NT2/D1 (cell line): ENCODE measurements at regions not wholly inside any gene's neighbourhood (a gene's known extent, or its start where the extent isn't known, plus 50 kb on each side); places are given as distances from the start of the nearest gene placed in this dataset.

Experiments used
- YY1 ChIP-seq: IDR thresholded peaks from 2 replicates; pipeline ENCODE4 v1.6.1; 2011; ENCODE audit not compliant: insufficient read length, insufficient read depth
- ZNF274 ChIP-seq: IDR thresholded peaks from 2 replicates; pipeline ENCODE4 v1.6.1; 2011; ENCODE audit warnings: mild to moderate bottlenecking, low read depth, low read length

DNA sequence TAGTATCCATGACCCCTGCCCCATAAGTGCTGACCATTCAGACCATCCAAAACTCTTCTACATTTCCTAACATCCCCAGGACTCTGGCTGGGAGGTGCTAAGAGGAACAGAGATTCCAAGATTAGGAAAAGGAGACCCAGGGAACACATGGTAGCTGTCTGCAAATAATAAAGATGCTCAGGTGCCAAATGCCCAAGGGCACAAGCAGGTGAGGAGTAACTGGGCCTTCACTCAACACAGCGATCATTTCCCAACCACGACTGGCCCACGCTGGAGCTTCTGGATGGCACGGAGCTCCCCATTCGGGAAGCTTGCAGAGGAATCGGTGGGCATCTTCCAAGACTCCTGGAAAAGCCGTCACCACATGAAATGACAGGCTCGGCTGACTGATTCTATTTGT is 255.9 kb upstream of the SMIM21 start:
- TF ChIP-seq YY1 (no peak), ZNF274 (no peak)
